Mucosa of descending colon (tissue), 3 donors: ENCODE measurements at regions not wholly inside any gene's neighbourhood (a gene's known extent, or its start where the extent isn't known, plus 50 kb on each side); places are given as distances from the start of the nearest gene placed in this dataset.

ENCODE experiments used
- ATAC-seq: fragments of 200-7000 bp; cut with Tn5 transposase; one replicate; pipeline ENCODE4 v1.9.1; 2020; ENCODE audit warnings: mild to moderate bottlenecking, moderate library complexity
- DNase-seq, 3 donors: peaks; one replicate each; pipeline ENCODE4 v3.0.0-alpha.2; 2020
- H3K36me3 ChIP-seq: fragments of 200-600 bp; one replicate; pipeline ENCODE4 v1.8.0; 2021; ENCODE audit warnings: low read depth, mild to moderate bottlenecking
- H3K4me1 ChIP-seq: fragments of 200-600 bp; one replicate; pipeline ENCODE4 v1.8.0; 2021; ENCODE audit warnings: low read depth, mild to moderate bottlenecking
- H3K4me3 ChIP-seq: fragments of 200-600 bp; one replicate; pipeline ENCODE4 v1.8.0; 2021; ENCODE audit warnings: mild to moderate bottlenecking
- H3K9me3 ChIP-seq: fragments of 200-600 bp; one replicate; pipeline ENCODE4 v1.8.0; 2021; ENCODE audit warnings: mild to moderate bottlenecking
- CTCF ChIP-seq: fragments of 200-600 bp; IDR thresholded peaks from one replicate; pipeline ENCODE4 v1.8.0; 2022; ENCODE audit warnings: antibody characterized with exemption, mild to moderate bottlenecking
- intact Hi-C, 2 donors: fragments of 100-400 bp; cut with DNase I in 1 of 2; cut with micrococcal nuclease in 1 of 2; formaldehyde crosslinking; loops; one replicate each; pipeline versions ENCODE4 v1.11.0 to v1.11.1; 2022; cut with DNase I, micrococcal nuclease
- donor health status: DM: no; HTN: no; CAD: no; lungs with moderate emphysema.
- donor health status: DM: no; HTN: no; CAD: no.
- donor health status: DM: no; HTN: yes; CAD: no.

GRCh38 chr19:28744943-28745342 lies 468.0 kb downstream of the UQCRFS1 start:
- intact Hi-C loops, result no loop called here
- no peak for ATAC-seq
- Histone ChIP-seq H3K36me3 (no peaks in the 10 kb centered on the region), H3K4me3 (no peak overlapping the region), H3K9me3 (no peaks in the 10 kb centered on the region), H3K4me1 (no peaks in the 10 kb centered on the region)
- DNase-seq, result no peak
- no peak for TF ChIP-seq CTCF

GRCh38 chr19:28744014-28744413 lies 468.9 kb downstream of the UQCRFS1 start:
- Histone ChIP-seq H3K9me3 (no peaks in the 10 kb centered on the region), H3K36me3 (no peaks in the 10 kb centered on the region), H3K4me3 (no peak overlapping the region), H3K4me1 (no peaks in the 10 kb centered on the region)
- ATAC-seq (no peak), DNase-seq (no peak)
- intact Hi-C loops, result no loop called here
- no peak for TF ChIP-seq CTCF

GRCh38 chr19:28737021-28737895 lies 475.7 kb downstream of the UQCRFS1 start:
- DNase-seq (peak in 1 of 3 donors; percentile 29), ATAC-seq (no peak)
- no peaks in the 10 kb centered on the region for H3K4me1 ChIP-seq
- TF ChIP-seq CTCF, result no peak
- intact Hi-C loops, result loop anchor here in 1 of 2 donors (10.0 kb wide), 1 partner anchor 148 kb away; no protein-coding TSS in a partner anchor
- no peaks in the 10 kb centered on the region for H3K36me3 ChIP-seq
- no peak overlapping the region for H3K4me3 ChIP-seq
- no peaks in the 10 kb centered on the region for H3K9me3 ChIP-seq

- no peaks in the 10 kb centered on the region for H3K9me3 ChIP-seq
- H3K4me1 ChIP-seq, result no peaks in the 10 kb centered on the region
- intact Hi-C loops, result loop anchor here in 1 of 2 donors (10.0 kb wide), 1 partner anchor 148 kb away; no protein-coding TSS in a partner anchor
- H3K36me3 ChIP-seq, result no peaks in the 10 kb centered on the region
- TF ChIP-seq CTCF, result no peak
- ATAC-seq, result no peak
- no peak for DNase-seq
- H3K4me3 ChIP-seq, result no peak overlapping the region
Measured at GRCh38 chr19:28736528-28736927, 476.4 kb downstream of the UQCRFS1 start.

GRCh38 chr19:28731577-28731976 lies 481.4 kb downstream of the UQCRFS1 start:
- Histone ChIP-seq H3K4me3 (no peak overlapping the region), H3K4me1 (no peaks in the 10 kb centered on the region), H3K9me3 (no peaks in the 10 kb centered on the region), H3K36me3 (no peaks in the 10 kb centered on the region)
- no peak for TF ChIP-seq CTCF
- DNase-seq (no peak), ATAC-seq (no peak)
- intact Hi-C loops, result loop anchor here in 1 of 2 donors (10.0 kb wide), 1 partner anchor 153 kb away; no protein-coding TSS in a partner anchor
